HepG2 (cell line): ENCODE measurements at regions not wholly inside any gene's neighbourhood (a gene's known extent, or its start where the extent isn't known, plus 50 kb on each side); places are given as distances from the start of the nearest gene placed in this dataset.

ENCODE experiments used
- MTA3 ChIP-seq: sonication (generic); formaldehyde crosslinking; IDR thresholded peaks from 2 replicates; pipeline ENCODE4 v1.4.0; 2020; ENCODE audit warnings: missing genetic modification reagents
- NFYC ChIP-seq: IDR thresholded peaks from 2 replicates; pipeline ENCODE4 v1.6.1; 2016; ENCODE audit warnings: missing genetic modification reagents, missing compliant biosample characterization
- SNAPC5 ChIP-seq: sonication (generic); formaldehyde crosslinking; IDR thresholded peaks from 2 replicates; pipeline ENCODE4 v1.8.1; 2023; ENCODE audit warnings: mild to moderate bottlenecking, missing genetic modification reagents, borderline replicate concordance
- ZBTB10 ChIP-seq: sonication (generic); formaldehyde crosslinking; IDR thresholded peaks from 2 replicates; pipeline ENCODE4 v1.4.0; 2020; ENCODE audit warnings: missing genetic modification reagents, borderline replicate concordance
- ZBTB39 ChIP-seq: sonication (generic); formaldehyde crosslinking; IDR thresholded peaks from 2 replicates; pipeline ENCODE4 v1.5.0; 2020; ENCODE audit warnings: missing genetic modification reagents
- ZNF143 ChIP-seq: sonication (generic); formaldehyde crosslinking; IDR thresholded peaks from 2 replicates; pipeline ENCODE4 v1.4.0; 2020; ENCODE audit warnings: missing genetic modification reagents
- ZNF281 ChIP-seq: sonication (generic); formaldehyde crosslinking; IDR thresholded peaks from 2 replicates; pipeline ENCODE4 v1.4.0; 2020; ENCODE audit warnings: missing genetic modification reagents, borderline replicate concordance
- ZNF503 ChIP-seq: sonication (generic); formaldehyde crosslinking; IDR thresholded peaks from 2 replicates; pipeline ENCODE4 v1.4.0; 2020; ENCODE audit warnings: missing genetic modification reagents
- TF ChIP-seq, protein P1 (sequence below): sonication (generic); formaldehyde crosslinking; IDR thresholded peaks from 2 replicates; pipeline ENCODE4 v1.8.0; 2022; ENCODE audit warnings: mild to moderate bottlenecking, missing genetic modification reagents, borderline replicate concordance
- TF ChIP-seq, protein P2 (sequence below): sonication (generic); formaldehyde crosslinking; IDR thresholded peaks from 2 replicates; pipeline ENCODE4 v1.8.0; 2022; ENCODE audit warnings: missing genetic modification reagents, mild to moderate bottlenecking, borderline replicate concordance
- TF ChIP-seq, protein P3 (sequence below): sonication (generic); formaldehyde crosslinking; conservative IDR thresholded peaks from 2 replicates; pipeline ENCODE4 v1.8.0; 2022; ENCODE audit warnings: mild to moderate bottlenecking, moderate library complexity, missing genetic modification reagents

GRCh38 chr2:206846981-206847834, 81.8 kb downstream of the FASTKD2 start (continued):
- no peak; the same call in 1 of the 2 replicates for TF ChIP-seq ZBTB10
- peak; percentile 66; the same call in 1 of the 2 replicates for TF ChIP-seq ZBTB39 (CRISPR knock-in tag)
- TF ChIP-seq NFYC (CRISPR knock-in tag), result no peak
- peak; percentile 99 for TF ChIP-seq ZNF281 (CRISPR knock-in tag)
- TF ChIP-seq, protein P1, sequence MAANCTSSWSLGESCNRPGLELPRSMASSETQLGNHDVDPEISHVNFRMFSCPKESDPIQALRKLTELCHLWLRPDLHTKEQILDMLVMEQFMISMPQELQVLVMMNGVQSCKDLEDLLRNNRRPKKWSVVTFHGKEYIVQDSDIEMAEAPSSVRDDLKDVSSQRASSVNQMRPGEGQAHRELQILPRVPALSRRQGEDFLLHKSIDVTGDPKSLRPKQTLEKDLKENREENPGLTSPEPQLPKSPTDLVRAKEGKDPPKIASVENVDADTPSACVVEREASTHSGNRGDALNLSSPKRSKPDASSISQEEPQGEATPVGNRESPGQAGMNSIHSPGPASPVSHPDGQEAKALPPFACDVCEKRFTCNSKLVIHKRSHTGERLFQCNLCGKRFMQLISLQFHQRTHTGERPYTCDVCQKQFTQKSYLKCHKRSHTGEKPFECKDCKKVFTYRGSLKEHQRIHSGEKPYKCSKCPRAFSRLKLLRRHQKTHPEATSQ, result no peak
- peak; percentile 51; the same call in 1 of the 2 replicates for TF ChIP-seq ZNF503 (CRISPR knock-in tag)
- TF ChIP-seq SNAPC5 (CRISPR knock-in tag), result no peak
- TF ChIP-seq, protein P2, sequence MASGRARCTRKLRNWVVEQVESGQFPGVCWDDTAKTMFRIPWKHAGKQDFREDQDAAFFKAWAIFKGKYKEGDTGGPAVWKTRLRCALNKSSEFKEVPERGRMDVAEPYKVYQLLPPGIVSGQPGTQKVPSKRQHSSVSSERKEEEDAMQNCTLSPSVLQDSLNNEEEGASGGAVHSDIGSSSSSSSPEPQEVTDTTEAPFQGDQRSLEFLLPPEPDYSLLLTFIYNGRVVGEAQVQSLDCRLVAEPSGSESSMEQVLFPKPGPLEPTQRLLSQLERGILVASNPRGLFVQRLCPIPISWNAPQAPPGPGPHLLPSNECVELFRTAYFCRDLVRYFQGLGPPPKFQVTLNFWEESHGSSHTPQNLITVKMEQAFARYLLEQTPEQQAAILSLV, result 0 out of 2 replicates have a peak, but pooled peaks have one; percentile 56
- TF ChIP-seq, protein P3, sequence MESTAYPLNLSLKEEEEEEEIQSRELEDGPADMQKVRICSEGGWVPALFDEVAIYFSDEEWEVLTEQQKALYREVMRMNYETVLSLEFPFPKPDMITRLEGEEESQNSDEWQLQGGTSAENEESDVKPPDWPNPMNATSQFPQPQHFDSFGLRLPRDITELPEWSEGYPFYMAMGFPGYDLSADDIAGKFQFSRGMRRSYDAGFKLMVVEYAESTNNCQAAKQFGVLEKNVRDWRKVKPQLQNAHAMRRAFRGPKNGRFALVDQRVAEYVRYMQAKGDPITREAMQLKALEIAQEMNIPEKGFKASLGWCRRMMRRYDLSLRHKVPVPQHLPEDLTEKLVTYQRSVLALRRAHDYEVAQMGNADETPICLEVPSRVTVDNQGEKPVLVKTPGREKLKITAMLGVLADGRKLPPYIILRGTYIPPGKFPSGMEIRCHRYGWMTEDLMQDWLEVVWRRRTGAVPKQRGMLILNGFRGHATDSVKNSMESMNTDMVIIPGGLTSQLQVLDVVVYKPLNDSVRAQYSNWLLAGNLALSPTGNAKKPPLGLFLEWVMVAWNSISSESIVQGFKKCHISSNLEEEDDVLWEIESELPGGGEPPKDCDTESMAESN (CRISPR knock-in tag), result 0 out of 2 replicates have a peak, but pooled peaks have one; percentile 49
- no peak for TF ChIP-seq ZNF143 (CRISPR knock-in tag)
- no peak for TF ChIP-seq MTA3 (CRISPR knock-in tag)
